SK-N-SH (cell line): ENCODE measurements at regions not wholly inside any gene's neighbourhood (a gene's known extent, or its start where the extent isn't known, plus 50 kb on each side); places are given as distances from the start of the nearest gene placed in this dataset.

Source experiments
- CTCF ChIA-PET: fragments of 300-600, 350-600 bp; formaldehyde crosslinking; extraction: SDS; loops from one replicate; lab custom pipeline; 2021; lab: Yijun Ruan, JAX
- POLR2A ChIA-PET: fragments of 350-600 bp; sonication (Branson Sonifier 250); formaldehyde crosslinking; extraction: SDS; loops from one replicate; lab custom pipeline; 2020; ENCODE audit warnings: antibody characterized with exemption, inconsistent platforms; lab: Yijun Ruan, JAX
- DNase-seq: peaks from one replicate; pipeline ENCODE4 v3.0.0; 2012
- H2AFZ ChIP-seq: fragments of 200-600 bp; sonication (generic); 2 replicates; pipeline ENCODE4 v1.8.1; 2016; ENCODE audit warnings: antibody characterized with exemption, mild to moderate bottlenecking, low read depth
- H3F3A ChIP-seq: fragments of 200-600 bp; sonication (generic); replicated peaks from 2 replicates; pipeline ENCODE3; 2016; ENCODE audit warnings: antibody characterized with exemption, mild to moderate bottlenecking; ENCODE audit not compliant: insufficient read depth
- H3K27ac ChIP-seq, 2 experiments: fragments of 200-500 bp in 1 of 2; fragments of 200-600 bp in 1 of 2; sonication (Bioruptor generic) in 1 of 2; sonication (generic), shearing (Covaris generic) in 1 of 2; 2 replicates each; pipeline versions ENCODE4 v1.5.1 to v1.6.1; 2014 to 2016; ENCODE audit warnings: low read depth in 2 of 2, inconsistent platforms in 1 of 2, low read length in 1 of 2, mild to moderate bottlenecking in 1 of 2, mixed read lengths in 1 of 2
- H3K27me3 ChIP-seq: fragments of 200-600 bp; sonication (generic), shearing (Covaris generic); 2 replicates; pipeline ENCODE4 v1.6.1; 2016; ENCODE audit warnings: mixed run types; ENCODE audit not compliant: insufficient read depth
- H3K36me3 ChIP-seq, 2 experiments: fragments of 200-500 bp in 1 of 2; fragments of 200-600 bp in 1 of 2; sonication (Bioruptor generic) in 1 of 2; sonication (generic) in 1 of 2; replicated peaks in 1 of 2; 2 replicates each; pipeline versions ENCODE3 to v1.5.1; 2014 to 2016; ENCODE audit warnings: low read length in 1 of 2, mild to moderate bottlenecking in 1 of 2; ENCODE audit not compliant: insufficient read depth in 2 of 2, control insufficient read depth in 1 of 2
- H3K4me1 ChIP-seq, 2 experiments: fragments of 200-500 bp in 1 of 2; fragments of 200-600 bp in 1 of 2; sonication (Bioruptor generic) in 1 of 2; sonication (generic), shearing (Covaris generic) in 1 of 2; 2 replicates each; pipeline versions ENCODE4 v1.5.1 to v1.6.1; 2014 to 2016; ENCODE audit warnings: low read depth in 1 of 2, low read length in 1 of 2, mixed run types in 1 of 2; ENCODE audit not compliant: insufficient read depth in 2 of 2, control insufficient read depth in 1 of 2
- H3K4me2 ChIP-seq: fragments of 200-600 bp; sonication (generic), shearing (Covaris generic); 2 replicates; pipeline ENCODE4 v1.6.1; 2017; ENCODE audit warnings: mixed run types
- H3K4me3 ChIP-seq, 2 experiments: fragments of 200-500 bp in 1 of 2; fragments of 200-600 bp in 1 of 2; sonication (Bioruptor generic) in 1 of 2; sonication (generic), shearing (Covaris generic) in 1 of 2; 2 replicates each; pipeline versions ENCODE4 v1.5.1 to v1.8.1; 2014 to 2016; ENCODE audit warnings: low read depth in 2 of 2, inconsistent platforms in 1 of 2, low read length in 1 of 2, mild to moderate bottlenecking in 1 of 2, mixed read lengths in 1 of 2, moderate library complexity in 1 of 2
- H3K79me2 ChIP-seq: fragments of 200-600 bp; sonication (generic); 2 replicates; pipeline ENCODE4 v1.8.1; 2017; ENCODE audit warnings: mild to moderate bottlenecking; ENCODE audit not compliant: insufficient read depth
- H3K9ac ChIP-seq: fragments of 200-600 bp; sonication (generic); 2 replicates; pipeline ENCODE4 v1.6.1; 2017; ENCODE audit warnings: mixed run types
- H3K9me2 ChIP-seq: fragments of 200-600 bp; sonication (generic); 2 replicates; pipeline ENCODE4 v1.6.1; 2017; ENCODE audit warnings: mixed run types
- H3K9me3 ChIP-seq: fragments of 200-600 bp; sonication (generic); 2 replicates; pipeline ENCODE4 v1.6.1; 2017; ENCODE audit warnings: mixed run types, mild to moderate bottlenecking, moderate library complexity
- H4K20me1 ChIP-seq: fragments of 200-600 bp; sonication (generic); 2 replicates; pipeline ENCODE4 v1.6.1; 2017; ENCODE audit warnings: mild to moderate bottlenecking, mixed run types; ENCODE audit not compliant: insufficient read depth
- CHD2 ChIP-seq: fragments of 150-350 bp; IDR thresholded peaks from 2 replicates; pipeline ENCODE4 v1.6.1; 2018; ENCODE audit warnings: low read length; ENCODE audit not compliant: partially characterized antibody
- ELF1 ChIP-seq: IDR thresholded peaks from 2 replicates; pipeline ENCODE4 v1.4.0; 2012
- EP300 ChIP-seq, 2 experiments: IDR thresholded peaks; 2 replicates each; pipeline versions ENCODE4 v1.4.0 to v1.6.1; 2012; ENCODE audit warnings: borderline replicate concordance in 1 of 2, low read depth in 1 of 2, low read length in 1 of 2
- EZH2phosphoT487 ChIP-seq: fragments of 200-600 bp; sonication (generic); IDR thresholded peaks from 2 replicates; pipeline ENCODE4 v1.6.1; 2017; ENCODE audit warnings: low read depth, mixed run types, mild to moderate bottlenecking, antibody characterized with exemption, moderate library complexity, borderline replicate concordance
- FOXJ3 ChIP-seq: sonication (generic); formaldehyde crosslinking; IDR thresholded peaks from 2 replicates; pipeline ENCODE4 v1.5.1; 2020; ENCODE audit warnings: mild to moderate bottlenecking, missing genetic modification reagents
- FOXM1 ChIP-seq: IDR thresholded peaks from 2 replicates; pipeline ENCODE4 v1.4.0; 2012; ENCODE audit warnings: low read depth, mild to moderate bottlenecking
- GATA2 ChIP-seq: sonication (generic); formaldehyde crosslinking; IDR thresholded peaks from 2 replicates; pipeline ENCODE4 v1.5.0; 2020; ENCODE audit warnings: mild to moderate bottlenecking, missing genetic modification reagents
- IRF3 ChIP-seq: fragments of 150-350 bp; IDR thresholded peaks from 2 replicates; pipeline ENCODE4 v1.6.1; 2016; ENCODE audit warnings: mild to moderate bottlenecking, low read depth, low read length
- MAX ChIP-seq: IDR thresholded peaks from 2 replicates; pipeline ENCODE4 v1.4.0; 2012; ENCODE audit warnings: low read depth
- MEF2A ChIP-seq: IDR thresholded peaks from 2 replicates; pipeline ENCODE4 v1.4.0; 2012; ENCODE audit warnings: low read depth, borderline replicate concordance
- MXI1 ChIP-seq: IDR thresholded peaks from 2 replicates; pipeline ENCODE4 v1.6.1; 2012; ENCODE audit warnings: mild to moderate bottlenecking, low read depth, low read length, improper control_type of control experiment
- NFIC ChIP-seq: IDR thresholded peaks from 2 replicates; pipeline ENCODE4 v1.4.0; 2012; ENCODE audit warnings: borderline replicate concordance
- PBX3 ChIP-seq: IDR thresholded peaks from 2 replicates; pipeline ENCODE4; 2012
- POLR2AphosphoS5 ChIP-seq: IDR thresholded peaks from 2 replicates; pipeline ENCODE4 v1.6.1; 2012; ENCODE audit warnings: low read depth, low read length
- RAD21 ChIP-seq: IDR thresholded peaks from 2 replicates; pipeline ENCODE4 v1.6.1; 2012; ENCODE audit warnings: mild to moderate bottlenecking, low read length
- RCOR1 ChIP-seq: fragments of 150-350 bp; IDR thresholded peaks from 2 replicates; pipeline ENCODE4 v1.6.1; 2017; ENCODE audit warnings: antibody characterized with exemption, low read length
- RFX5 ChIP-seq: IDR thresholded peaks from 2 replicates; pipeline ENCODE4 v1.6.1; 2012; ENCODE audit warnings: mild to moderate bottlenecking, improper control_type of control experiment, low read length
- TAF1 ChIP-seq: IDR thresholded peaks from 2 replicates; pipeline ENCODE4 v1.6.1; 2012; ENCODE audit warnings: low read depth, mild to moderate bottlenecking, low read length, moderate library complexity, borderline replicate concordance
- TCF12 ChIP-seq: IDR thresholded peaks from 2 replicates; pipeline ENCODE4 v1.4.0; 2012
- TEAD4 ChIP-seq: IDR thresholded peaks from 2 replicates; pipeline ENCODE4 v1.4.0; 2012; ENCODE audit warnings: mild to moderate bottlenecking, borderline replicate concordance; ENCODE audit not compliant: insufficient read depth
- YY1 ChIP-seq: IDR thresholded peaks from 2 replicates; pipeline ENCODE4 v1.4.0; 2012; ENCODE audit warnings: low read depth, mild to moderate bottlenecking
- WGBS: methylation state at CpG from one replicate; pipeline ENCODE4 v1.1.6; 2017; ENCODE audit warnings: low lambda C conversion rate; 5-methylcytosine and 5-hydroxymethylcytosine counted together
- TF ChIP-seq, protein P1 (sequence below): fragments of 150-350 bp; IDR thresholded peaks from 2 replicates; pipeline ENCODE4 v1.6.1; 2017; ENCODE audit warnings: antibody characterized with exemption, low read length, low read depth, borderline replicate concordance
- TF ChIP-seq, protein P2 (sequence below): IDR thresholded peaks from 2 replicates; pipeline ENCODE4 v1.4.0; 2012; ENCODE audit warnings: low read depth, borderline replicate concordance

DNA sequence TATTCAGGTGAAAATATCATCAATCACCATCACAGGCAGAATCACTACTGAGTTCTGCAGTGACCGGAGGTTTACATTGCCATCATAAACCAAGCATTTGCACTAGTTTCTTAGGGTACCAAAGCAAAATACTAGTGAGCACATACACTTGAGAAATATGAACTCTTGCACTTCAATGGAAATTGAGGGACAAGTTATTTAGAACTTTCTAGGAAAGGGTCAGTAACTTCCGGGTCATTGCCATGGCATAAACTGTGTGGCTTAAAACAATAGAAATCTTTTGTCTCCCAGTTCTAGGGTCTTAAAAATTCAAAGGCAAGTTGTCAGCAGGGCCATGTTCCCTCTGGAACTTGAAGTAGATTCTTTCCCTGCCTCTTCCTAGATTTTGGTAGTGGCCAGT, 197.5 kb downstream of the ZC3H11B start:
- ChIA-PET POLR2A (no interaction called here), CTCF (interaction anchor here (0.6 kb wide), 1 partner anchor 556 kb away, joined by 3 read pairs; no protein-coding TSS in a partner anchor)
- no peaks in the 10 kb centered on the region for H3K9me3 ChIP-seq
- peaks cover 8 to 18% of the 10 kb centered on the region in 2 experiments for H3K4me1 ChIP-seq
- no peaks in the 10 kb centered on the region for H3K36me3 ChIP-seq
- no peak overlapping the region for H3K9ac ChIP-seq
- DNase-seq = no peak
- H4K20me1 ChIP-seq = no peaks in the 10 kb centered on the region
- H2AFZ ChIP-seq = no peak overlapping the region
- H3K79me2 ChIP-seq = no peaks in the 10 kb centered on the region
- H3K27me3 ChIP-seq = no peaks in the 10 kb centered on the region
- no peaks in the 10 kb centered on the region for H3K9me2 ChIP-seq
- 92% methylated on average over 2 of the region's 2 CpGs for WGBS
- TF ChIP-seq FOXM1 (no peak), TCF12 (no peak), YY1 (no peak), POLR2AphosphoS5 (no peak), PBX3 (no peak)
- TF ChIP-seq, all 33 proteins: peak for 0
- peaks cover 22% of the 10 kb centered on the region for H3F3A ChIP-seq
- H3K27ac ChIP-seq = no peak overlapping the region
- no peak overlapping the region for H3K4me2 ChIP-seq
- no peak overlapping the region for H3K4me3 ChIP-seq

GRCh38 chr1:219414250-219414649, 198.7 kb downstream of the ZC3H11B start:
- no peak for DNase-seq
- Histone ChIP-seq H2AFZ (no peak overlapping the region), H3K79me2 (no peaks in the 10 kb centered on the region), H3K9ac (no peak overlapping the region), H3K4me1 (peaks cover 8 to 18% of the 10 kb centered on the region in 2 experiments), H4K20me1 (no peaks in the 10 kb centered on the region), H3K9me3 (no peaks in the 10 kb centered on the region), H3K4me3 (no peak overlapping the region), H3K9me2 (no peaks in the 10 kb centered on the region), H3F3A (peaks cover 22% of the 10 kb centered on the region), H3K27ac (peak overlapping the region; percentile 11 to 96; a peak in 3 of 4 replicates), H3K36me3 (no peaks in the 10 kb centered on the region), H3K27me3 (no peaks in the 10 kb centered on the region), H3K4me2 (no peak overlapping the region)
- ChIA-PET POLR2A (no interaction called here), CTCF (interaction anchor here (0.6 kb wide), 1 partner anchor 1084 kb away, joined by 3 read pairs; no protein-coding TSS in a partner anchor)
- TF ChIP-seq RFX5 (no peak), NFIC (no peak), MXI1 (no peak), IRF3 (no peak), TAF1 (no peak), EZH2phosphoT487 (no peak), EP300 (IDR thresholded peaks at IDR 0.05; ENCODE audit: borderline replicate concordance in 1 of 2, low read depth in 1 of 2, low read length in 1 of 2) (no peak), ELF1 (no peak), GATA2 (CRISPR knock-in tag) (no peak), RAD21 (no peak), MEF2A (no peak), CHD2 (no peak), RCOR1 (no peak), TEAD4 (no peak), POLR2AphosphoS5 (no peak), MAX (no peak), FOXM1 (no peak), FOXJ3 (CRISPR knock-in tag) (no peak)
- TF ChIP-seq, protein P1, sequence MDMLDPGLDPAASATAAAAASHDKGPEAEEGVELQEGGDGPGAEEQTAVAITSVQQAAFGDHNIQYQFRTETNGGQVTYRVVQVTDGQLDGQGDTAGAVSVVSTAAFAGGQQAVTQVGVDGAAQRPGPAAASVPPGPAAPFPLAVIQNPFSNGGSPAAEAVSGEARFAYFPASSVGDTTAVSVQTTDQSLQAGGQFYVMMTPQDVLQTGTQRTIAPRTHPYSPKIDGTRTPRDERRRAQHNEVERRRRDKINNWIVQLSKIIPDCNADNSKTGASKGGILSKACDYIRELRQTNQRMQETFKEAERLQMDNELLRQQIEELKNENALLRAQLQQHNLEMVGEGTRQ = no peak
- TF ChIP-seq, protein P2, sequence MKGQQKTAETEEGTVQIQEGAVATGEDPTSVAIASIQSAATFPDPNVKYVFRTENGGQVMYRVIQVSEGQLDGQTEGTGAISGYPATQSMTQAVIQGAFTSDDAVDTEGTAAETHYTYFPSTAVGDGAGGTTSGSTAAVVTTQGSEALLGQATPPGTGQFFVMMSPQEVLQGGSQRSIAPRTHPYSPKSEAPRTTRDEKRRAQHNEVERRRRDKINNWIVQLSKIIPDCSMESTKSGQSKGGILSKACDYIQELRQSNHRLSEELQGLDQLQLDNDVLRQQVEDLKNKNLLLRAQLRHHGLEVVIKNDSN = no peak
- 86% methylated on average over 4 of the region's 4 CpGs for WGBS
